OCI-LY3 (cell line): ENCODE measurements at regions not wholly inside any gene's neighbourhood (a gene's known extent, or its start where the extent isn't known, plus 50 kb on each side); places are given as distances from the start of the nearest gene placed in this dataset.

Experiments
- H2AFZ ChIP-seq: fragments of 200-600, 300-600 bp; shearing (Covaris generic); 2 replicates; pipeline ENCODE4 v1.6.0; 2014; ENCODE audit warnings: antibody characterized with exemption, low read depth, low read length
- H3K27ac ChIP-seq: fragments of 200-600, 300-600 bp; sonication (generic); 2 replicates; pipeline ENCODE4 v1.5.1; 2014; ENCODE audit warnings: mild to moderate bottlenecking, low read length, moderate library complexity, mixed read lengths
- H3K27me3 ChIP-seq: fragments of 200-600, 300-600 bp; sonication (generic); 2 replicates; pipeline ENCODE4 v1.6.1; 2014; ENCODE audit warnings: low read depth, low read length, mixed read lengths
- H3K36me3 ChIP-seq: fragments of 200-600, 300-600 bp; sonication (generic); replicated peaks from 2 replicates; pipeline ENCODE3; 2014; ENCODE audit warnings: low read depth, low read length, mixed read lengths
- H3K4me1 ChIP-seq: fragments of 300-600, 200-600 bp; sonication (generic); 2 replicates; pipeline ENCODE4 v1.6.1; 2014; ENCODE audit warnings: low read length, mixed read lengths
- H3K4me2 ChIP-seq: fragments of 200-600, 300-600 bp; sonication (generic); 2 replicates; pipeline ENCODE4 v1.6.1; 2014; ENCODE audit warnings: low read length, mixed read lengths
- H3K4me3 ChIP-seq: fragments of 300-600, 200-600 bp; sonication (generic); 2 replicates; pipeline ENCODE4 v1.5.1; 2014; ENCODE audit warnings: antibody characterized with exemption, mild to moderate bottlenecking, low read length, moderate library complexity
- H3K79me2 ChIP-seq: fragments of 300-600, 200-600 bp; shearing (Covaris generic); 2 replicates; pipeline ENCODE4 v1.6.1; 2014; ENCODE audit warnings: mild to moderate bottlenecking, low read length, mixed read lengths
- H3K9ac ChIP-seq: fragments of 300-600, 200-600 bp; shearing (Covaris generic); 2 replicates; pipeline ENCODE4 v1.6.0; 2014; ENCODE audit warnings: mild to moderate bottlenecking, low read length, moderate library complexity
- H3K9me3 ChIP-seq: fragments of 200-600, 300-600 bp; shearing (Covaris generic); 2 replicates; pipeline ENCODE4 v1.6.1; 2014; ENCODE audit warnings: low read length, mixed read lengths; ENCODE audit not compliant: insufficient read depth
- H4K20me1 ChIP-seq: fragments of 200-600, 300-600 bp; sonication (generic); 2 replicates; pipeline ENCODE4 v1.6.1; 2016; ENCODE audit warnings: low read length, mixed read lengths; ENCODE audit not compliant: insufficient read depth
- EZH2phosphoT487 ChIP-seq: fragments of 200-600 bp; shearing (Covaris generic); IDR thresholded peaks from 2 replicates; pipeline ENCODE4 v1.6.1; 2018; ENCODE audit warnings: antibody characterized with exemption, mixed run types, low read depth
- TF ChIP-seq, protein P1 (sequence below): fragments of 200-600, 300-600 bp; sonication (generic); IDR thresholded peaks from 2 replicates; pipeline ENCODE4 v1.5.1; 2014; ENCODE audit warnings: antibody characterized with exemption, low read length, low read depth

DNA sequence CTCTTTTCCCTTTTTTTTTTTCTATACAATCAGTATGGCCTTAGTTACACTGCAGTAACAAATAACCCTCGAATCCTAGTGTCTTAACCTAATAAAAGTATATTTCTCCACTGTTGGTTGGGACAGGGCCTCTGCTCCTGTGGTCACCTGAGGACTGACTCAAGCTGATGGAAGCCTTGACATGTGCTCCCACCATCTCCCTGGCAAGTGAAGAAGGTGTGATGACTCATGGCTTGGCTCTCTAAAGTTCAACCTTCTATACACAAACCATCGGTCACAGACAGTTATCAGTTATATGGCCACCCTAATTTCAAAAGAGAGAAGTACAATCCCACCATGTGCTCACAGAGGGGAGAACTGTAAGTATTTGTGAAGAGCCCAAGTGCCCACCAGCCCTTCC lies 65.8 kb upstream of the CACNA2D3 start:
- no peaks in the 10 kb centered on the region for H3K79me2 ChIP-seq
- H3K4me3 ChIP-seq = no peak overlapping the region
- no peaks in the 10 kb centered on the region for H3K4me1 ChIP-seq
- no peak overlapping the region for H3K27ac ChIP-seq
- TF ChIP-seq, protein P1, sequence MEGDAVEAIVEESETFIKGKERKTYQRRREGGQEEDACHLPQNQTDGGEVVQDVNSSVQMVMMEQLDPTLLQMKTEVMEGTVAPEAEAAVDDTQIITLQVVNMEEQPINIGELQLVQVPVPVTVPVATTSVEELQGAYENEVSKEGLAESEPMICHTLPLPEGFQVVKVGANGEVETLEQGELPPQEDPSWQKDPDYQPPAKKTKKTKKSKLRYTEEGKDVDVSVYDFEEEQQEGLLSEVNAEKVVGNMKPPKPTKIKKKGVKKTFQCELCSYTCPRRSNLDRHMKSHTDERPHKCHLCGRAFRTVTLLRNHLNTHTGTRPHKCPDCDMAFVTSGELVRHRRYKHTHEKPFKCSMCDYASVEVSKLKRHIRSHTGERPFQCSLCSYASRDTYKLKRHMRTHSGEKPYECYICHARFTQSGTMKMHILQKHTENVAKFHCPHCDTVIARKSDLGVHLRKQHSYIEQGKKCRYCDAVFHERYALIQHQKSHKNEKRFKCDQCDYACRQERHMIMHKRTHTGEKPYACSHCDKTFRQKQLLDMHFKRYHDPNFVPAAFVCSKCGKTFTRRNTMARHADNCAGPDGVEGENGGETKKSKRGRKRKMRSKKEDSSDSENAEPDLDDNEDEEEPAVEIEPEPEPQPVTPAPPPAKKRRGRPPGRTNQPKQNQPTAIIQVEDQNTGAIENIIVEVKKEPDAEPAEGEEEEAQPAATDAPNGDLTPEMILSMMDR = no peak
- TF ChIP-seq EZH2phosphoT487 = no peak
- no peaks in the 10 kb centered on the region for H4K20me1 ChIP-seq
- H3K27me3 ChIP-seq = peaks cover 29% of the 10 kb centered on the region; the same call in 1 of the 2 replicates
- H3K9me3 ChIP-seq = no peaks in the 10 kb centered on the region
- no peak overlapping the region for H3K4me2 ChIP-seq
- no peak overlapping the region for H2AFZ ChIP-seq
- H3K36me3 ChIP-seq = no peaks in the 10 kb centered on the region
- no peak overlapping the region for H3K9ac ChIP-seq

DNA sequence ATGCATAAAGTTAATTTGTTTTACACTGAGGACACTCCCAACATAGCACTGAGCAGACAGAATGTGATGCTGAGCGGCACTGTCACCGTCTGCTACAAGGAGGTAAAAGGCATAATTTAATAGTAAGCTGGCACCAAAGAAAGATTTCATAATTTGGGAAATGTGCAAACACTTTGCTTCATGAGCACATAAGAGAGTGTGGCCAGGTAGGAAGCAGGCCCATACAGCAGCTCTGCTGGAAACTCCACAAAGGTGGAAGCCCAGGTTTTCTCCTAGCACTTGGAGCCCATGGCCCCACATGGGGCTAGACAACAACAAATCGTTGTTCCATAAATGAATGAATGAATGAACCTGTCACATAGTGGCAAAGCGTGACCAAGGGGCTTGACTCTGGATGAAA lies 68.5 kb upstream of the CACNA2D3 start:
- Histone ChIP-seq H3K4me1 (no peaks in the 10 kb centered on the region), H3K4me3 (no peak overlapping the region), H4K20me1 (no peaks in the 10 kb centered on the region), H3K36me3 (no peaks in the 10 kb centered on the region), H3K9me3 (no peaks in the 10 kb centered on the region), H3K27ac (no peak overlapping the region), H3K9ac (no peak overlapping the region), H2AFZ (no peak overlapping the region), H3K4me2 (no peak overlapping the region), H3K79me2 (no peaks in the 10 kb centered on the region), H3K27me3 (peaks cover 29% of the 10 kb centered on the region; the same call in 1 of the 2 replicates)
- TF ChIP-seq EZH2phosphoT487 = no peak
- TF ChIP-seq, protein P1 = no peak

DNA sequence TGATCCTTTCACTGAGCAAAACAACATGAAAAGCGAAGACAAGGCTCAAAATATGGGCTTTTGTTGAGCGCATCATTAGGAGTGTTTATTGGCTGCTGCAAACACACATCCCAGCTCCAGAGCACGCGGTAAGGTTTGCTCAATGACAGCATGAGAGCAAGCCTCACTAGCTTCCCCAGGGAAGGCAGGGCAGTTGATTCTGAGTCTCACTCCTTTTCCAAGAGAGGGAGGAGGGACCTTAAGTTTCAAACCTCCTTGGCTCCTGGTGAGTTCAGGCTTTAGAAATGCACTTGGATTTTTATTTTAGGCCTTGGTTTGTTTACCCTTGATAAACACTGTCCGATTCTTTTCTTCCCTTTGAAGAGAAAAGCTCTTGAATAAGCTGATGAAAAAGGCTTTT lies 69.1 kb upstream of the CACNA2D3 start:
- no peak overlapping the region for H3K4me2 ChIP-seq
- H4K20me1 ChIP-seq = no peaks in the 10 kb centered on the region
- no peak overlapping the region for H2AFZ ChIP-seq
- no peak overlapping the region for H3K27ac ChIP-seq
- no peaks in the 10 kb centered on the region for H3K36me3 ChIP-seq
- no peak for TF ChIP-seq EZH2phosphoT487
- H3K79me2 ChIP-seq = no peaks in the 10 kb centered on the region
- no peak overlapping the region for H3K4me3 ChIP-seq
- no peaks in the 10 kb centered on the region for H3K4me1 ChIP-seq
- peaks cover 31% of the 10 kb centered on the region; the same call in 1 of the 2 replicates for H3K27me3 ChIP-seq
- H3K9ac ChIP-seq = no peak overlapping the region
- H3K9me3 ChIP-seq = no peaks in the 10 kb centered on the region

DNA sequence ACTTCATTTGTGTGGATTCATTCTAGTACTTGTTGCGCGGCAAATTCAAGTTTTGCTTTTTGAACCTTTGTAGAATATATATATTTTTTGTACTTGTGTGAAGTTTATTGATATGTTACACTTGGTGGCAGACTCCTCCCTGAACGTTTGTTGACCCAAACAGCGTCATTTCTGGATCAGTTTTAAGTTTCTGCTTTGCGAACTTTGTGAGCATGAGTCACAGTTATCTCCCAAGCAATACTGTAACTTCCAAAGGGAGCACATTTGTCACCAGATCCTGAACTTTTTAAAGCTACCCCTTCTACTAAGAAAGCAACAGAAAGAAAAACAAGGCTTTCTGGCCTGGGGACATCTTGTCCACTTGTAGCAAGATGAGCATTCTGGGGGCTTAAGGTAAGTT lies 74.8 kb upstream of the CACNA2D3 start:
- no peaks in the 10 kb centered on the region for H3K9me3 ChIP-seq
- H3K27ac ChIP-seq = no peak overlapping the region
- H3K27me3 ChIP-seq = peaks cover 37% of the 10 kb centered on the region
- no peaks in the 10 kb centered on the region for H3K4me1 ChIP-seq
- no peak overlapping the region for H3K9ac ChIP-seq
- no peak overlapping the region for H3K4me2 ChIP-seq
- no peaks in the 10 kb centered on the region for H3K36me3 ChIP-seq
- no peak overlapping the region for H3K4me3 ChIP-seq
- TF ChIP-seq EZH2phosphoT487 = no peak
- TF ChIP-seq, protein P1 = no peak
- H2AFZ ChIP-seq = no peak overlapping the region
- H4K20me1 ChIP-seq = no peaks in the 10 kb centered on the region
- H3K79me2 ChIP-seq = no peaks in the 10 kb centered on the region
